ENCODE measurements at regions not wholly inside any gene's neighbourhood (a gene's known extent, or its start where the extent isn't known, plus 50 kb on each side); places are given as distances from the start of the nearest gene placed in this dataset.

- peak; percentile 60 for DNase-seq (ENCODE audit: low read depth, low spot score)
These were observed 467.3 kb downstream of the DNAH5 start for GRCh38 chr5:13477118-13477737.

DNA sequence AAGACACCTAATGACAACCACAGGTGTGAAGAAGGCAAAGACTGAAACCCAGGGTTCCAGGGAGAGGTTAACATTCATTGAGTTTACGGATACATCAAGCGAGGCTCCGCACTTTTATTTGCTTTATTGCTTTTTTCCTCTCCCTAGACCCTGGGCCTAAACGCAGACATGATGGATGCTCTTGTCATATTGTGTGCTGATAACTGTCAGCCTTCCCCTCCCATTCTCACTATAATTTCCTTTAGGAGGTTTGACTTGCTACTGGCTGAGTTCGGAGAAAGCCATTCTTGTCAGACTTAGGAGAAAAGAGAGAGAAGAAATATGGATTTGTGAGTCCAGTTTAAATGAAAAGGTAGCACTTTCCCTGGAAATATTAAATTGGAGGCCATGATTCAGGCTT is 471.6 kb downstream of the DNAH5 start:
- DNase-seq (ENCODE audit: low read depth, low spot score): no peak

DNA sequence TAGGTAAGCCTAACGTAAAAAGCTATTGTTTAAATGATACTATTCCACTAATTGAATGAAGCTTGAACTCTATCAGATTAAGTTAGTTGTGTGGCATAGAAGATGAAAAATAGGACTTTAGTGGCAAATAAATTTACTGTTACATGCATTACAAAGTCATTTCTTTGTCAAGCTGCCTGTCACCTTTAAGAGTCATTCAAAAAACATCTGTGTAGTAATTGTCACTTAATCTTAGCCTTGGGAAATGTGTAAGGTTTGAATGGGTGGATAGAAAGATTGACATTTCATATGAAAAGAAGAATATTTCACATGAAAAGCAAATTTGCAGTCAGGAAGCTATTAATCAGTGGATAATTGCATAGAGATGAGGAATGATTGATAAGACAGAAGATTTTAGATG is 473.5 kb downstream of the DNAH5 start:
- no peak for DNase-seq (ENCODE audit: low read depth, low spot score)

GRCh38 chr5:13470263-13470662 is 474.2 kb downstream of the DNAH5 start:
- DNase-seq (ENCODE audit: low read depth, low spot score): no peak

DNA sequence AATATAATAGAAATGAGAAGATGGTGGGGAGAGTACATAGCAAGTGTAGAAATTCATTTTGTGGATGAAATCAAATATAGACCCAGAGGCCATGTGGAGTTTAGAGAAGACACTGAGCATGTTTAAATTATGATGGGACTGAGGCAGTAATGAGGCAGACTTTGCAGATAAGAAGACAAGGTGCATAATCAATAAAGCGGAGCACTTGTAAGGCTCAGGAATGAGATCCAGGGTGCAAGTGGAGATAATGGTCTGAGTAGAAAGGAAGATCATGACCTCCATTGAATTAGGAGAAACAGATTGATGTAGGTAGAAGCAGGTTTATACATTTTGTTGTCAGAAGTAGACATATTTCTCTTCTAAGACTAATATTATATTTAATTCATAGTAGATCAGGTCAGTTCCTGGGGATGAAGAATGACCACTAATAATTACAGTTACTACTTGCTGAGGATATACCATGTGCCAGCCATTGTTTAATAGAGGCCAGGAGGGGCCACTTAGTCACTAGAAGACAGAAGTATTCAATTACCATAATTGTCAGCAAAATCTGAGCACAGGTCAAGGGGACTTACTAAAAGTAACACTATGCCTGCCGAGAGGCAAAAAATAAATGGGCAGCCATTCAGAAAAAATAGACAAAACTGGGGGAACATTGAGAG is 479.8 kb downstream of the DNAH5 start:
- DNase-seq (ENCODE audit: low read depth, low spot score): no peak

DNA sequence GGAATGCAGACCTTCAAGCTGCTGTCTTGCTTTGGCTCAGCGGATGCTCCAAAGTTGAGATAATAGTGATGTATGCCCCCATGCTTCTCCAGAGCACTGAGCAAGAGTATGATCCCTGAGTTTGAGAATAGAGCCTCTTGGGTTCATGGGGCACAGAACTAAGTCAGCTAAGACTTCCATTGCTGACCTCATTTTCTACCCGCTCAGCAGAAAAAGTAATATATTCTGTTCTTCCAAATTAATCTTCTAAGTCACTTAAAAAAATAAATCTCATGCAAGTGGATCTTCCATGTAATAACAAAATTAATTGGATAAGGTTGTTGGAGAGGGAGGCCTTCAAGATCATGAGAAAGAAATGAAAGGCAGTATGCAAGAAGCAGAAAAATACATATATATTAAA is 483.9 kb downstream of the DNAH5 start:
- no peak for DNase-seq (ENCODE audit: low read depth, low spot score)

GRCh38 chr5:13454050-13454449 is 490.4 kb downstream of the DNAH5 start:
- DNase-seq (ENCODE audit: low read depth, low spot score): no peak

GRCh38 chr5:13448843-13449242 is 495.6 kb downstream of the DNAH5 start:
- no peak for DNase-seq (ENCODE audit: low read depth, low spot score)

DNA sequence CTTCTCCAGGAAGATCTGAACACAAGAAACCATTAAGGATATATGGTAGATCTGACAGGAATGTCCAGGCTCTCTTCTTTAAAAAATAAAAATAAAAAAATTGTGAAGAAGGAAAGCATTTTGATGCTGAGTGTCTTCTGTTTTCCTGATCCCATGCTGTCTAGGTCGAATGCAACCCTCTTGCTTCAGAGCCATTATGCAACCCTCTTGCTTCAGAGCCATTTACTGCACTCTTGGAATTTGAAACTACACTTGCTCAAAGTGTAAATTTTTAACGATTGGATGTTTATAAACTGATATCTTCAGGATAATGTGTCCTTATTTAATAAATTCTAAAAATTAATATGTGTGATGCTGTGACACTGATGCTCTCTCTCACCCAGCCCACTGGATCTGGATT is 505.1 kb downstream of the DNAH5 start:
- no peak for DNase-seq (ENCODE audit: low read depth, low spot score)

DNA sequence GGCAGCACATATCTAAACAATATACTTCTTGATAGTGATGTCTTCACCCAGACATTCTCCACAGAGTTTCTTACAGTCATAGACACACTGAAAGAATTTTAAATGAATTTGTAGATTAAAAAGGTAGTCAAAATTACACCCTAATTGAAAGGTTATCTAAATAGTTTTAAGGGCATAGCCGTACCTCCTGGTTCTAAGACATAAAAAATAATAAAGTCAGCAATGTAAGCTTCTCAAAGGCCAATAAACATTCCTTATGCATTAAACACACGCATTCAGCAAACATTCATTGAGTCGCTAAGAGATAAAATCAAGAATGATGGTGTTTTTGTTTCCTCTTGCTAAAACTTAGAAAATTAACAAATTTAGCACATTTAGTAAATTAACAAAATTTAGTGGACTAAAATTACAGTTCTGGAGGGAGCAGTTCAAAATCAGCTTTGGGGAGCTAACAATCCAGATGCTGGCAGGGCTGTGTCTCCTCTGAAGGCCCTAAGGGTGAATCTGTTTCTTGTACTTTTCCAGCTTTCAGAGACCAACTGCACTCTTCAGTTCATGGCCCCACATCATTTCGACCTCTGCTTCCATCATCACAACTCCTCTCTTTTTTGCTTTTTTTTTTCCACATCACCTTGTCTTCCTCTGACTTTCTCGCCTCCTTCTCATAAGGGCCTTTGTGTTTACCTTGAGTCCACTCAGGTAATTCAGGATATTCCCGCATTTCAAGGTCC is 516.5 kb downstream of the DNAH5 start:
- DNase-seq (ENCODE audit: low read depth, low spot score): no peak

GRCh38 chr5:13412040-13412595 is 532.4 kb downstream of the DNAH5 start:
- no peak for DNase-seq (ENCODE audit: low read depth, low spot score)

GRCh38 chr5:13408616-13409015 is 535.9 kb downstream of the DNAH5 start:
- peak; percentile 59 for DNase-seq (ENCODE audit: low read depth, low spot score)

DNA sequence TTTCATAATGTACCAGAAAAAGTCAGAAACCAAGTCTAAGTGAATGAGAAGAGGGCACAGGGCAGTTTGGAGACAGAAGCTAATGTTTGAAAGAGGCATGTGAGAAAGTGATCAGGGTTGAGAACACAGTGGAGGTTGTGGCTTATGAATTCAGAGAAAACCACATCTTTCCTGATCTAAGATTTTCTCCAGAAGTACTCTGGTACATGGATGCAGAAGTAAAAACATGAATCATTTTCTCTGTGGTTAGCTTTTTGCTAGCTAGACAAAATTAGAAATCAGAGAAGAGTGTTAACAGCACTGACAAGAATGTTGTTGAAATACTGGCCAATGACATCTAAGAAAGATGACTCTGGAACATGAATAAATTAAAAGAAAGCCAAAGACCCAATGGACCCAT is 541.1 kb downstream of the DNAH5 start:
- DNase-seq (ENCODE audit: low read depth, low spot score): peak; percentile 14

DNA sequence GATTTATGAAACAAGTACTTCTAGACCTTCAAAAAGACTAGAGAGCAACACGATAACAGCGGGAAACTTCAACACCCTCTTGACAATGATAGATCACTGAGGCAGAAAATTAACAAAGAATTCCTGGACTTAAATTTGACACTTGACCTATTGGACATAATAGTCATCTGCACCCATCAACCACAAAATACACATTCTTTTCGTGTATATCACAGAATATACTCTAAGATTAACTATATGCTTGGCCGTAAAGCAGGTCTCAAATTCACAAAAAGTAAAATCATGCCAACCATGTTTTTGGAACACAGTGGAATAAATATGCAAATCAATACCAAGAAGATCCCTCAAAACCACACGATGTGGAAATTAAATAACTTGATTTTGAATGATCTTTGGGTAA is 559.4 kb downstream of the DNAH5 start:
- no peak for DNase-seq (ENCODE audit: low read depth, low spot score)

GRCh38 chr5:13382232-13382631 is 562.3 kb downstream of the DNAH5 start:
- DNase-seq (ENCODE audit: low read depth, low spot score): no peak

DNA sequence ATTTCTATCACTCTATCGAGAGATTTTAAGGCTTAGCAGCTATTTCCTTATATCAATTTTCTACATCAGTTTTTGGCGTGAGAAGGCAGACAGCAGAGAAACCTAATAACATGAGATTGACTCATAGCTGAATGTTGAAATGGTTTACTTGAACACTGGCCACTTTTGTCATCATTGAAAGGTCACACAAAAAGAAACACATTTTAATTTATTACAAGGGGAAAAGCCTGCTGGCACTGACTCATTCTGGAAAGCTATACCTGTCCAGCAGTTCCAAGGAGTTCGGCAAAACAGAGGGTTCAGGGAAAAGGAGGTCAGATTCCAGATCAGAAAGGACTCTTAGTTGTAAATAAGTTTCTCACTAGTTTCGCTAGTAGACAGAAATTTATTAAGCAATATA is 566.4 kb downstream of the DNAH5 start:
- DNase-seq (ENCODE audit: low read depth, low spot score): peak; percentile 8

- DNase-seq (ENCODE audit: low read depth, low spot score): peak; percentile 21
These were observed 585.1 kb downstream of the DNAH5 start for GRCh38 chr5:13359344-13359743.

GRCh38 chr5:13358342-13358741 is 586.1 kb downstream of the DNAH5 start:
- no peak for DNase-seq (ENCODE audit: low read depth, low spot score)

DNA sequence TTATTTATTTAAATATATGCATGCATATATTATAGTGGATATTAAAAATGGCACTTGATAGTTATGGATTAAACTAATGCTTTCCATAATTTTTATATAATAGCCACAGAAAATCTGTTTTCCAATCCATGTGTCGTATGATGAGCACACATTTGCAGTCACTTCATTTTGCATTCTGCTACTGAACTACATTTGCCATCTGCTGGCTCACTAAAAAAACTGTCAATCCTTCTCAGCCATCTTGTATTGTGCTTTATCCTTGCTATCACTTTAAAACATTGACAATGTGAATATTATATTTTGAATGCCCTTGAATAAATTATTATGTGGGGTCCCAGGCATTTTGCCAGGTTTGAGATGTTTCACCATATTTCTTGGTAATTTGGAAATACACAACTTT is 586.6 kb downstream of the DNAH5 start:
- DNase-seq (ENCODE audit: low read depth, low spot score): no peak

GRCh38 chr5:13356226-13356625 is 588.3 kb downstream of the DNAH5 start:
- peak; percentile 20 for DNase-seq (ENCODE audit: low read depth, low spot score)

DNA sequence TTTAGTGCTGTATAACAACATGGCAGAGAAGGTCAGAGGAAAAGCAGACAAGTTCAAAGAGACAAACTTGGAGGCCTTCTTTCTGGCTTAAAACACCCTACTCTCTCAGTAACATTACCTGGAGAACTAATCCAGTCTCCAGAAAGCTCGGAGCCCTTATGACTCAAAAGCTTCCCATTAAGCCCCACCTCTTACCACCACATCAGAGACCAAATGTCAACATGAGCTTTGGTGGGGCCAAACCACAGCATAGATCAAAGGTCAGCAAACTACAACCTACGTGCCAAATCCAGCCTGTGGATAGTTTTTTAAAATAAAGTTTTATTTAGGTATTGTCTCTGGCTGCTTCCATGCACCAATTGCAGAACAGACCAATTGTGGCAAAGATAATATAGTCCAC is 589.9 kb downstream of the DNAH5 start:
- DNase-seq (ENCODE audit: low read depth, low spot score): peak; percentile 40

GRCh38 chr5:13350767-13351166 is 593.7 kb downstream of the DNAH5 start:
- peak; percentile 35 for DNase-seq (ENCODE audit: low read depth, low spot score)

DNA sequence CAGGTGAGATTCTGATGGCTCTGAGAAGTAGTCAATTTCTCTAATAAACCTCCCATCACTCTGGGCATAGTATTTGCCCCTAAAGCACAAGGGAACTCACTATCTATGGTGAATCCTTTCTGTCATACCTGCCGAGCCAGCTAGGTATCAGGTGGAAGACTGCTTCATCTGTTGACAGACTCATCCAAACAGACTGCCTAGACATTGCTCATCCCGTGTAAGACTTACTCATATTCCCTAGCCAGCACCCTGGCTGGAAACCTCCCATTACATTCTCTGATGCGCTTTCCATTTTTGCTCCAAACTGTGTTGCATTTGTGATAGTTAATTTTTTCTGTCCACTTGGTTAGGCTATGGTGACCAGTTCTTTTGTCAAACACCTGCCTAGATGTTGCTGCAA is 595.9 kb downstream of the DNAH5 start:
- no peak for DNase-seq (ENCODE audit: low read depth, low spot score)

Measured in astrocyte of the hippocampus (primary cell).